Spleen (tissue), 7 donors: ENCODE measurements at regions not wholly inside any gene's neighbourhood (a gene's known extent, or its start where the extent isn't known, plus 50 kb on each side); places are given as distances from the start of the nearest gene placed in this dataset.

Experiments
- CTCF ChIP-seq, 11 experiments: fragments of 200-600 bp in 7 of 11; fragments of 450-650 bp in 4 of 11; sonication (generic) in 4 of 11; IDR thresholded peaks in 8 of 11; conservative IDR thresholded peaks in 3 of 11; 1 replicate in 7 of 11; 2 replicates in 4 of 11; pipeline versions ENCODE4 v1.4.0 to v1.8.0; 2016 to 2021; ENCODE audit warnings: antibody characterized with exemption in 11 of 11, inconsistent platforms in 4 of 11, mild to moderate bottlenecking in 1 of 11
- POLR2A ChIP-seq, 3 donors: fragments of 450-650 bp; IDR thresholded peaks; one replicate each; pipeline ENCODE4 v1.5.1; 2017; ENCODE audit warnings: antibody characterized with exemption in 3 of 3, mild to moderate bottlenecking in 1 of 3
- POLR2AphosphoS5 ChIP-seq, 3 donors: sonication (generic); formaldehyde crosslinking; IDR thresholded peaks; one replicate each; pipeline ENCODE4 v1.5.1; 2017; ENCODE audit warnings: antibody characterized with exemption in 3 of 3
- donor health status: DM: no; HTN: no; CAD: no; lungs with moderate emphysema.
- donor health status: DM: no; HTN: no; CAD: no.
- donor health status: DM: no; HTN: no; CAD: no.

DNA sequence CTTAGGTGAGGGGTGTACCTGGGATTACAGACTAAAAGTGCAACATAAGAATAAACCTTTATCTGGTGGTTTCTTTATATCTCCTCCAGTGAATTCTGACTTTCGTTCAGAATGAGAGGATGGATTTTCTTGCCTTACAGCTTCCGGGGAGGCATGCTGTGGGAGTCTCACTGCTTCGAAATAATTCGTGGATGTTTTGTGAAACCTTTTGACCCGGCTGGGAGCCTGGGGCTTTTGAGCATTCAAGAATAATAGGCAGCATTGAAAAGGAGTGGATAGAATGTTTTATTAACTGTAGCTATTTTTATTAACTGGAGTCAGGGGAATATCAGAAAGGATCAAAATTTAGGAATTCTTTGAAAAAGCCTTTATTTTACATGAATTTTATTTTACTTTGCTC is 149.1 kb downstream of the RWDD3 start:
- TF ChIP-seq CTCF (IDR thresholded peaks at IDR 0.05 in 8 of 11, conservative IDR thresholded peaks at IDR 0.05 in 3 of 11) (no peak), POLR2A (IDR thresholded peaks at IDR 0.05) (no peak), POLR2AphosphoS5 (IDR thresholded peaks at IDR 0.05) (no peak)
